SJCRH30 (cell line): ENCODE measurements at regions not wholly inside any gene's neighbourhood (a gene's known extent, or its start where the extent isn't known, plus 50 kb on each side); places are given as distances from the start of the nearest gene placed in this dataset.

Source experiments
- DNase-seq, 2 experiments: peaks; one replicate each; pipeline ENCODE4 v3.0.0-alpha.2; 2015 to 2020
- H3K27ac ChIP-seq: fragments of 250-450 bp; sonication (Bioruptor Pico); 2 replicates; pipeline ENCODE4 v1.5.1; 2020; ENCODE audit warnings: mild to moderate bottlenecking, moderate library complexity
- H3K27me3 ChIP-seq: fragments of 250-450 bp; sonication (Bioruptor Pico); 2 replicates; pipeline ENCODE4 v1.5.1; 2020; ENCODE audit warnings: mild to moderate bottlenecking, moderate library complexity
- H3K36me3 ChIP-seq: fragments of 250-450 bp; sonication (Bioruptor Pico); 2 replicates; pipeline ENCODE4 v1.5.1; 2020; ENCODE audit warnings: mild to moderate bottlenecking, moderate library complexity
- H3K4me1 ChIP-seq: fragments of 250-450 bp; sonication (Bioruptor Pico); 2 replicates; pipeline ENCODE4 v1.5.1; 2020; ENCODE audit warnings: mild to moderate bottlenecking, moderate library complexity
- H3K4me3 ChIP-seq: fragments of 250-450 bp; sonication (Bioruptor Pico); 2 replicates; pipeline ENCODE4 v1.5.1; 2020; ENCODE audit warnings: mild to moderate bottlenecking, moderate library complexity
- H3K9me3 ChIP-seq: fragments of 250-450 bp; sonication (Bioruptor Pico); replicated peaks from 2 replicates; pipeline ENCODE4 v1.5.1; 2020; ENCODE audit warnings: mild to moderate bottlenecking, moderate library complexity

- DNase-seq = no peak
- H3K9me3 ChIP-seq = no peaks in the 10 kb centered on the region
- H3K27ac ChIP-seq = no peak overlapping the region
- H3K4me1 ChIP-seq = no peaks in the 10 kb centered on the region
- H3K4me3 ChIP-seq = no peak overlapping the region
- H3K36me3 ChIP-seq = no peaks in the 10 kb centered on the region
- no peaks in the 10 kb centered on the region for H3K27me3 ChIP-seq
Measured at GRCh38 chr5:64110222-64110621, 55.4 kb upstream of the RNF180 start.

- Histone ChIP-seq H3K27ac (no peak overlapping the region), H3K27me3 (no peaks in the 10 kb centered on the region), H3K4me1 (no peaks in the 10 kb centered on the region), H3K4me3 (no peak overlapping the region), H3K36me3 (no peaks in the 10 kb centered on the region), H3K9me3 (no peaks in the 10 kb centered on the region)
- DNase-seq = no peak
Measured at GRCh38 chr5:64108674-64109073, 57.0 kb upstream of the RNF180 start.

GRCh38 chr5:64100203-64100602 is 65.4 kb upstream of the RNF180 start:
- H3K4me1 ChIP-seq = no peaks in the 10 kb centered on the region
- H3K27ac ChIP-seq = no peak overlapping the region
- no peak for DNase-seq
- H3K9me3 ChIP-seq = no peaks in the 10 kb centered on the region
- no peak overlapping the region for H3K4me3 ChIP-seq
- H3K36me3 ChIP-seq = no peaks in the 10 kb centered on the region
- no peaks in the 10 kb centered on the region for H3K27me3 ChIP-seq

- Histone ChIP-seq H3K27ac (no peak overlapping the region), H3K36me3 (no peaks in the 10 kb centered on the region), H3K4me1 (no peaks in the 10 kb centered on the region), H3K9me3 (no peaks in the 10 kb centered on the region), H3K27me3 (no peaks in the 10 kb centered on the region), H3K4me3 (no peak overlapping the region)
- no peak for DNase-seq
Measured at GRCh38 chr5:64096771-64097170, 68.9 kb upstream of the RNF180 start.

- no peaks in the 10 kb centered on the region for H3K9me3 ChIP-seq
- H3K36me3 ChIP-seq = no peaks in the 10 kb centered on the region
- no peaks in the 10 kb centered on the region for H3K27me3 ChIP-seq
- no peaks in the 10 kb centered on the region for H3K4me1 ChIP-seq
- DNase-seq = peak in 1 of 2 experiments; percentile 17
- no peak overlapping the region for H3K27ac ChIP-seq
- H3K4me3 ChIP-seq = no peak overlapping the region
Measured at GRCh38 chr5:64077589-64077988, 88.1 kb upstream of the RNF180 start.

GRCh38 chr5:64074533-64074932 is 91.1 kb upstream of the RNF180 start:
- peak; percentile 7 to 56 for DNase-seq
- H3K4me3 ChIP-seq = no peak overlapping the region

GRCh38 chr5:64069486-64069885 is 96.2 kb upstream of the RNF180 start:
- Histone ChIP-seq H3K36me3 (no peaks in the 10 kb centered on the region), H3K27me3 (no peaks in the 10 kb centered on the region), H3K9me3 (no peaks in the 10 kb centered on the region), H3K27ac (no peak overlapping the region), H3K4me1 (no peaks in the 10 kb centered on the region), H3K4me3 (no peak overlapping the region)
- DNase-seq = no peak

More at GRCh38 chr5:64074533-64074932, 91.1 kb upstream of the RNF180 start:
- no peaks in the 10 kb centered on the region for H3K4me1 ChIP-seq
- H3K36me3 ChIP-seq = no peaks in the 10 kb centered on the region
- no peaks in the 10 kb centered on the region for H3K27me3 ChIP-seq
- no peaks in the 10 kb centered on the region for H3K9me3 ChIP-seq
- H3K27ac ChIP-seq = no peak overlapping the region

- Histone ChIP-seq H3K27ac (no peak overlapping the region), H3K4me3 (no peak overlapping the region), H3K4me1 (no peaks in the 10 kb centered on the region), H3K36me3 (no peaks in the 10 kb centered on the region), H3K27me3 (no peaks in the 10 kb centered on the region), H3K9me3 (no peaks in the 10 kb centered on the region)
- no peak for DNase-seq
Measured at GRCh38 chr5:64050296-64050695, 88.1 kb upstream of the HTR1A start.

GRCh38 chr5:64040490-64040889 is 78.2 kb upstream of the HTR1A start:
- Histone ChIP-seq H3K27ac (no peak overlapping the region), H3K9me3 (no peaks in the 10 kb centered on the region; the same call in 1 of the 2 replicates), H3K36me3 (no peaks in the 10 kb centered on the region), H3K27me3 (no peaks in the 10 kb centered on the region), H3K4me3 (no peak overlapping the region), H3K4me1 (no peaks in the 10 kb centered on the region)
- no peak for DNase-seq

- H3K4me3 ChIP-seq = no peak overlapping the region
- H3K36me3 ChIP-seq = no peaks in the 10 kb centered on the region
- no peak overlapping the region for H3K27ac ChIP-seq
- no peaks in the 10 kb centered on the region for H3K4me1 ChIP-seq
- DNase-seq = no peak
- H3K27me3 ChIP-seq = no peaks in the 10 kb centered on the region
- H3K9me3 ChIP-seq = no peaks in the 10 kb centered on the region
Measured at GRCh38 chr5:64026493-64026892, 64.2 kb upstream of the HTR1A start.

GRCh38 chr5:64019746-64020145 is 57.5 kb upstream of the HTR1A start:
- Histone ChIP-seq H3K4me1 (no peaks in the 10 kb centered on the region), H3K9me3 (no peaks in the 10 kb centered on the region)

GRCh38 chr5:64018966-64019365 is 56.7 kb upstream of the HTR1A start:
- no peak for DNase-seq
- Histone ChIP-seq H3K36me3 (no peaks in the 10 kb centered on the region), H3K27ac (no peak overlapping the region)

More at GRCh38 chr5:64019746-64020145, 57.5 kb upstream of the HTR1A start:
- no peaks in the 10 kb centered on the region for H3K36me3 ChIP-seq
- no peaks in the 10 kb centered on the region for H3K27me3 ChIP-seq
- no peak overlapping the region for H3K4me3 ChIP-seq
- H3K27ac ChIP-seq = no peak overlapping the region
- DNase-seq = no peak

GRCh38 chr5:64015824-64016223 is 53.6 kb upstream of the HTR1A start:
- Histone ChIP-seq H3K27ac (no peak overlapping the region), H3K27me3 (no peaks in the 10 kb centered on the region), H3K36me3 (no peaks in the 10 kb centered on the region), H3K4me3 (no peak overlapping the region), H3K9me3 (no peaks in the 10 kb centered on the region), H3K4me1 (no peaks in the 10 kb centered on the region)
- no peak for DNase-seq

More at GRCh38 chr5:64018966-64019365, 56.7 kb upstream of the HTR1A start:
- H3K4me3 ChIP-seq = no peak overlapping the region
- H3K27me3 ChIP-seq = no peaks in the 10 kb centered on the region
- H3K4me1 ChIP-seq = no peaks in the 10 kb centered on the region
- no peaks in the 10 kb centered on the region for H3K9me3 ChIP-seq
